ENCODE measurements at regions not wholly inside any gene's neighbourhood (a gene's known extent, or its start where the extent isn't known, plus 50 kb on each side); places are given as distances from the start of the nearest gene placed in this dataset.
"Not testable (repeated sequence)": the region's sequence is repeated elsewhere in the genome, so short reads cannot be mapped to it uniquely, and the experiment has no call there.

DNA sequence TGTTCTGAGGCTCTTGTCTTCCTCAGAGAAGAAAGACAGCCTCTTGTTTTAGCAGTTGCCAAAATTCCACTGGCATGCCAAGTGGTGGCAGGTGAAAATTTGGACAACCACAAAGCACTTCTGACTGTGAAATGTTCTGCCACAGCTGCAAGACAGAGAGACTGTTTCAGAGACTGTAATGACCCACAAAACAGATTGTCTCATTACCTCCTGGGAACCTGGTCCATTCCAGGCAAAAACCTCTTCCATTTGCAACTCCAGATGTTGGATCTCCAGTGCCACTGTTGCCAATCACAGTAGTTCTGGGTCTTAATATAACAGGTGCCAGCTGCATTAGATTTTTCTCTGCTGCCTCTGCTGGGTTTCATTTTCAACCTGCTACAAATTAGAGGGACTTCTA lies 911.5 kb downstream of the UQCRFS1 start:
- ATAC-seq (no peak), DNase-seq (no peak)
- ChIA-PET POLR2A (no interaction called here), CTCF (no interaction called here)
- Mint-ChIP-seq H3K4me1 (ENCODE audit: low read depth) (no peaks in the 10 kb centered on the region), H3K27ac (no peak overlapping the region), H3K27me3 (peaks cover 5% of the 10 kb centered on the region), H3K9me3 (no peaks in the 10 kb centered on the region), H3K36me3 (ENCODE audit: low read depth) (no peaks in the 10 kb centered on the region), H3K4me3 (no peak overlapping the region)
- intact Hi-C loops (cut with micrococcal nuclease): no loop called here
- TF ChIP-seq, protein P1, sequence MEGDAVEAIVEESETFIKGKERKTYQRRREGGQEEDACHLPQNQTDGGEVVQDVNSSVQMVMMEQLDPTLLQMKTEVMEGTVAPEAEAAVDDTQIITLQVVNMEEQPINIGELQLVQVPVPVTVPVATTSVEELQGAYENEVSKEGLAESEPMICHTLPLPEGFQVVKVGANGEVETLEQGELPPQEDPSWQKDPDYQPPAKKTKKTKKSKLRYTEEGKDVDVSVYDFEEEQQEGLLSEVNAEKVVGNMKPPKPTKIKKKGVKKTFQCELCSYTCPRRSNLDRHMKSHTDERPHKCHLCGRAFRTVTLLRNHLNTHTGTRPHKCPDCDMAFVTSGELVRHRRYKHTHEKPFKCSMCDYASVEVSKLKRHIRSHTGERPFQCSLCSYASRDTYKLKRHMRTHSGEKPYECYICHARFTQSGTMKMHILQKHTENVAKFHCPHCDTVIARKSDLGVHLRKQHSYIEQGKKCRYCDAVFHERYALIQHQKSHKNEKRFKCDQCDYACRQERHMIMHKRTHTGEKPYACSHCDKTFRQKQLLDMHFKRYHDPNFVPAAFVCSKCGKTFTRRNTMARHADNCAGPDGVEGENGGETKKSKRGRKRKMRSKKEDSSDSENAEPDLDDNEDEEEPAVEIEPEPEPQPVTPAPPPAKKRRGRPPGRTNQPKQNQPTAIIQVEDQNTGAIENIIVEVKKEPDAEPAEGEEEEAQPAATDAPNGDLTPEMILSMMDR (IDR thresholded peaks at IDR 0.05): no peak

DNA sequence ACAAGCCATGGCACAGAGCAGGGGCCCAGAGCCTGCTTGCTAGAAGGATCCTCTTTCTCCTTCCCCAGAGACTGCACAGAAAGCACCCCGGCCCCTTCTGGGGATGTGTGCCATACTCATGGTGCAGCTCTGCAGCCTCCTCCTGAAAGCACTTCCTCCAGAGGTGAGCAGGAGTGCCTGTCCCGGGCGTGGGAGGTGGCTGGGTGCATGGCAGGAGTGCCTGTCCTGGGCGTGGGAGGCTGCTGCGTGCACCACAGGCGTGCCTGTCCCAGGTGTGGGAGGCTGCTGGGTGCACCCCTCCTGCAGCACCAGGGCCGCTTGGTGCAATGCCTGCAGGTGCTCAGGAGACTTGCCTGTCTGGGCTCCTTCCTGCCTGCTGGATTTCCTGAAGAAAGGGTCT lies 913.3 kb downstream of the UQCRFS1 start:
- TF ChIP-seq, protein P1 (IDR thresholded peaks at IDR 0.05): no peak
- no peak for DNase-seq
- Mint-ChIP-seq H3K27ac (no peak overlapping the region), H3K36me3 (ENCODE audit: low read depth) (no peaks in the 10 kb centered on the region), H3K9me3 (no peaks in the 10 kb centered on the region), H3K27me3 (peaks cover 5% of the 10 kb centered on the region), H3K4me1 (ENCODE audit: low read depth) (no peaks in the 10 kb centered on the region), H3K4me3 (no peak overlapping the region)
- no peak for ATAC-seq
- ChIA-PET CTCF (no interaction called here), POLR2A (no interaction called here)
- intact Hi-C loops (cut with micrococcal nuclease): no loop called here

DNA sequence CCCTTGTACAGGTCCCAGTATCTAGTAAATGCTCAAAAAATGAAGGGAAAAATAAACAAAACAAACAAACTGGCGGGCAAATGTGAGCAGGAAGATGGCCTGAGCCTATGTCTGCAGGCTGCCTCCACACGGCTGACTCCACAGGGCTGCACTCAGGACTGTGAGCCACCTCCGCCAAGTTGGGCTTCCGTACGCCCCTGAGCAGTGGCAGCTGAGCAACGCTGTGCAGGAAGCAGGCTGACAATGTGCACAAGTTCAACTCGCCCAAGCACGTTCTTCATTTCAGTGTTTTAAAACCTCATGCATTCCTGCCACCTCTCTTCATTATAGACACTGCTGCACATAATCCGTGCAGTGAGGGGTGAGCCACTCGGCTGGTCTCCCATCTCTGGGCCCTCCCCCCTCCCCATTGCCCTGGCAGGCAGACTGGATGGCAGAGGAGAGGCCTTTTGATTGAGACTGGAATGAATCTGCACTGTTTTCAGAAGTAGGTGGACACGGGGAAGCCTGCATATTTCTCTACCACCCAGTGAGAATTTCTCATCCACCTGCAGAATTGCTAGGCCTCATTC lies 915.3 kb downstream of the UQCRFS1 start:
- TF ChIP-seq, protein P1 (IDR thresholded peaks at IDR 0.05): no peak
- H3K4me1 Mint-ChIP-seq (ENCODE audit: low read depth): no peaks in the 10 kb centered on the region
- CTCF ChIA-PET: no interaction called here
- no peak overlapping the region for H3K4me3 Mint-ChIP-seq
- intact Hi-C loops (cut with micrococcal nuclease): no loop called here
- no peaks in the 10 kb centered on the region for H3K9me3 Mint-ChIP-seq
- peaks cover 5% of the 10 kb centered on the region for H3K27me3 Mint-ChIP-seq
- DNase-seq (no peak), ATAC-seq (no peak)
- H3K36me3 Mint-ChIP-seq (ENCODE audit: low read depth): no peaks in the 10 kb centered on the region
- POLR2A ChIA-PET: no interaction called here
- no peak overlapping the region for H3K27ac Mint-ChIP-seq

DNA sequence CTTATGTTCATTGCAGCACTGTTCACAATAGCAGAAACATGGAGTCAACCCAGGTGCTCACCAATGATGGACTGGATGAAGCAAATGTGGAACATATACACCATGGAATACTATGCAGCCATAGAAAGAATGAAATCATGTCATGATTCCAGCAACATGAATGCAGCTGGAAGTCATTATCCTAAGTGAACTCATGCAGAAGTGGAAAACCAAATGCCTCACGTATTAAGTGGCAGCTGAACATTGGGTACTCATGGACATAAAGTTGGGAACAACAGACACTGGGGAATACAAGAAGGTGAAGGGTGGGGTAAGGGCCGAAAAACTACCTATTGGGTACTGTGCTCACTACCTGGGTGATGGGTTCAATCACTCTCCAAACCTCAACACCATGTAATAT lies 915.9 kb downstream of the UQCRFS1 start:
- peaks cover 5% of the 10 kb centered on the region for H3K27me3 Mint-ChIP-seq
- H3K9me3 Mint-ChIP-seq: no peaks in the 10 kb centered on the region
- H3K27ac Mint-ChIP-seq: no peak overlapping the region
- no peaks in the 10 kb centered on the region for H3K4me1 Mint-ChIP-seq (ENCODE audit: low read depth)
- ATAC-seq (no peak), DNase-seq (no peak)
- intact Hi-C loops (cut with micrococcal nuclease): no loop called here
- H3K36me3 Mint-ChIP-seq (ENCODE audit: low read depth): no peaks in the 10 kb centered on the region
- TF ChIP-seq, protein P1 (IDR thresholded peaks at IDR 0.05): no peak
- H3K4me3 Mint-ChIP-seq: no peak overlapping the region
- CTCF ChIA-PET: no interaction called here
- POLR2A ChIA-PET: no interaction called here

DNA sequence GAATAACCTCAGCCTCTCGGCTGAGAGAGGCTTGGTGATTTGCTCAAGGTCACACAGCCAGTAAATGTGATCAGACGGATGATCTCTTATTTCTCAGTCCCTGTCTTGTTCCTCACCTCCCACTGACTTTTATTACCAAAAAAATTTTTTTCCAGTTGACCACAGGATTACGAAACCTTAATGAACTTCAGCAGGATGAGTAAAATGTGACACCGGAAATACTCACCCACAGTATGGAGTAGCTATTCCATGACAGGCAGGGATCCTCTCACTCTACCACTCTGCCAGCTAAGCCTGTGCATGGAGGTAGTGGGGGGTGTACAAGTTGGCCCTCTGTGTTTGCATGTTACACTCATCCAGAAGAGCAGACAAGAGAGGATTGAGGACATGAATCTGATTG lies 916.4 kb downstream of the UQCRFS1 start:
- H3K9me3 Mint-ChIP-seq: no peaks in the 10 kb centered on the region
- no peak for ATAC-seq
- CTCF ChIA-PET: no interaction called here

DNA sequence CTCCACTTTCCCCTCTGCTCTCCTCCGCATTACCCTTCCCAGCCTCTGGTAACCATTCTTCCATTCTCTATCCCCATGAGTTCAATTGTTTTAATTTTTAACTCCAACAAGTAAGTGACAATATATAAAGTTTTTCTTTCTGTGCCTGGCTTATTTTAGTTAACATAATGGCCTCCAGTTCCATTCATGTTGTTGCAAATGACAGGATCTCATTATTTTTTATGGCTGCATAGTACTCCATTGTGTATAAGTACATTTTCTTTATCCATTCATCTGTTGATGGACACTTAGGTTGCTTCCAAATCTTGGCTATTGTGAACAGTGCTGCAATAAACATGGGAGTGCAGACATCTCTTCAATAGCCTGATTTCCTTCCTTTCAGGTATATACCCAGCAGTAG lies 918.0 kb downstream of the UQCRFS1 start:
- intact Hi-C loops (cut with micrococcal nuclease); DNase-seq; CTCF ChIA-PET; H3K36me3 Mint-ChIP-seq (ENCODE audit: low read depth); H3K27ac Mint-ChIP-seq; ATAC-seq; H3K27me3 Mint-ChIP-seq; H3K4me3 Mint-ChIP-seq; POLR2A ChIA-PET; H3K4me1 Mint-ChIP-seq (ENCODE audit: low read depth); H3K9me3 Mint-ChIP-seq: not testable (repeated sequence)

More for the DNA sequence above, 916.4 kb downstream of the UQCRFS1 start:
- intact Hi-C loops (cut with micrococcal nuclease): no loop called here
- TF ChIP-seq, protein P1 (IDR thresholded peaks at IDR 0.05): no peak
- H3K36me3 Mint-ChIP-seq (ENCODE audit: low read depth): no peaks in the 10 kb centered on the region
- no peak overlapping the region for H3K27ac Mint-ChIP-seq
- no peaks in the 10 kb centered on the region for H3K4me1 Mint-ChIP-seq (ENCODE audit: low read depth)
- DNase-seq: no peak
- peaks cover 5% of the 10 kb centered on the region for H3K27me3 Mint-ChIP-seq
- H3K4me3 Mint-ChIP-seq: no peak overlapping the region
- POLR2A ChIA-PET: no interaction called here

Measured in activated CD8-positive, alpha-beta T cell treated with anti-CD3 and anti-CD28 coated beads for 36 hours (primary cell).